ENCODE measurements at regions not wholly inside any gene's neighbourhood (a gene's known extent, or its start where the extent isn't known, plus 50 kb on each side); places are given as distances from the start of the nearest gene placed in this dataset.
"Not testable (repeated sequence)": the region's sequence is repeated elsewhere in the genome, so short reads cannot be mapped to it uniquely, and the experiment has no call there.

DNA sequence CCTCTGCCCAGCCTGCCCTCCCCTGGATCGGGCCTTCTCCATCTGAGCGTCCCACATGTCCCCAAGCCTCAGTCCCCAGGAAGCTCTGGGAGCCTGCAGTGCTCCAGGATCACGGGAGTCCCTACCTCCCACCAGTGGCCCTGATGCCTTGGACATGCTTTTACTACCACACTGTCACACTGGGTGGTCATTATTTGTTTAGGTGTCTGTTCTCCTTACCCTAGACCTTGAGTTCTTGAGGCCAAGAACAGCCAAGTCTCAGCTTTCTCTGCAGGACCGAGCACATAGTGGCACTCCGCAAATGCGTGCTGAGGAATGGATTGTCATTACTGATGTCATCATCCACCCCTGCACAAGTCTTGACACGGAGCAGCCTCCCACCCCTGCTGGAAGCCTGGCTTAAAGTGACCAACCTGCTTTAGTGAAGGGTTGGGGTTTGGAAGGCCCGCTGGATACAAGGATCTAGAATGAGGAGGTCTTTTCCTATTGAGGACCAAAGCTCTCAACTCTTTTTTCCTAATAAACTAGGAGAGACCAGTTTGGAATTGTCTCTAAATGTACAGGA, 132.9 kb upstream of the CRHR1 start:
- no peak for DNase-seq

DNA sequence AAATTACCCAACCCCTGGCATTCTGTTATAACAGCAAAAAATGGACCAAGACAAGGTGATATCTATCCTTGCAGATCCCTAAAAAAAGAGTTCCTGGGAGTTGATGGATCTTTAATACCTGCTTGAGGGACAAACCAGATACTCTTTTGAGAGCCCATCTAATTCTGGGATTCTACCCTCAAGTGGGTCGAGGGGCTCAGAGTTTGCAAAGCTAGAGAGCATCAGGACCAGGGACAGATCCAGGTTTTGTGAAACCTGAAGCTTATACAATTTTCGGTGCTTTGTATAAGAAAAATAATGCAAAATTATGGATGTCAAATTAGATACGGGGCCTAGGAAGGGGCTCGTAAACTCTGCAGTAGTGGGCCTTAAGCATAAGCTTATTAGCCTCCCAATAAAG, 130.5 kb upstream of the CRHR1 start:
- DNase-seq: no peak

DNA sequence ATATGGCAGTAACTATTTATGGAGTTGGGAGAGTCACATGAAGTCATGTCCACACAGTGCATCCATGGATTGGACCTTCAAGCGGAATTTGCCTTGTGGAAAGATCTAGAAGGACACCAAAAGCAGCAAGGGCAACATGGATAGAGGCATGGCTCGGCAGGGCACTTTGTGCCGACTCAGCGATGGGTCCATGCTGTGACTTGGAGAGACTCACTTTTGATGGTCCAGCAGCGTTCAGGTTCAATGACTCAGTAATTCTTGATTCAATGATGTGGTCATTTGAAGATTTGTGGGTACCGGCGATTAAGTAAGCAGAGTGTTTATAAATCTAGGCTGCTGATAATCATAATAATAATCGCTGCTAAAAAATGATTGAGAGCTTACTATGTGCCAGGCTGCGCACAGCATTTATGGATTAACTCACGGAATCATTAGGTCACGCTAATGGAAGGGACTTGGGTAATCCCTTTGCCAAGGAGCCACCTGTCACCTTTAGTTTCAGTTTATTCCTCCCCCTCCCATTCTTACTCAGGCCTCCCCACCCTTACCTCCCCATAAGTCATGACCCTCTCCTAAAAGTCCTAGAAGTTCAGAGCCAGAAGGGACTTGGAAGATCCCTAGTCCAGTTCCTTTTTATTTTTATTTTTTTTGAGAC, 127.5 kb upstream of the CRHR1 start:
- DNase-seq: no peak

DNA sequence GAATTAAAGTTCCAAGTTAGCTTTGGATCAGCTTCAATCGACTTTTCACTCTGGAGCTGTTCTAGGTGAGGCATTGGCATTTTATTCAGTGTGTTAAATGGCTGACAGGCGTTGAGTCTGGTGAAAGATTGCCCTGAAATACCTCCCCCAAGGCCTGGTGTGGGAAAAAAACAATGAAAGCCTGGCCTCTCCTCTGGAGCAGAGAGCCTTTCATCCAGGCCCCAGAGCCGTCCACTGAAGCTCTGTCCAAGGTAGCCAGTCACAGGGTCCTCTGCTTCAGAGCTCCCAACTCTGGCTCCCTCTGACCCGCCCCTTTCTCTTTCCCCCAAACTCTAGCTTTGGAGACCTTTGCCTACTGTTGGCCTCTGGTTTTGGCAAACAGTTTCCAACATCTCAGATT, 123.6 kb upstream of the CRHR1 start:
- no peak for DNase-seq

DNA sequence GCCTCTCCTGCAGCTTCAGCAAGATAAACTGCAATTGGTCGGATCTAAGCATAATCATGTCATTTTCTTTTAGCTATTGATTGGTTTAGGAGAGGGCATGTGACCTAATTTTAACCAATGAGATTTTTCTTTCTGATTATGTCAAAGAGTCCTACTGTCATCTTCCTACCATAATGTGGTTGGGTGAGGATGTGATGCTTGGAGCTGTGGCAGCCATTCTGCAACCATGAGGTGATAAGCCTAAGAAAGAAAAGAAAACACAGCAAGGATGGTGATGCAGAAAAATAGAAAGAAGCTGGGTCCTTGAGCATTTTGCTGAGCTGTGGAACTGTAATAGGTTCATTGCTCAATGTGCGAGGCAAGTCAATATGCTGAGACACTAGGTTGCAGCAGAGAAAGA, 121.7 kb upstream of the CRHR1 start:
- no peak for DNase-seq

DNA sequence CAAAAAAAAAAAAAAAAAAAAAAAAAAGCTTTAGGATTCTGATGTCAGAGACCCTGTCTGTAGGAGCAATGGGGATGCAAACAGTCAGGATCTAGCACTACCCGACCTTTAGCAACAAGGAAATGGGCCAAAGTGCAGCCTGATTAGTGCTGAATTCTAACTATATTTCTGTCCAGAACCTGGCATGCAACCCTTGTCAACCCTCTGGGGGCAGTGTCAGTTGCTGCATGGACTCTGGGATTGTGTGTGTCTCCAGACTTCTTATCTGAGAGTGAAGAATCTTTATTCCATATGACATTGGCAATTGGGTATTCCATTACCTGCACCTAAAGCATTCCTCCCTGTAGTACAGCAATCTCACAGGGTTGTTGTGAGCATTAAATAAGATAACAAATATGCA, 120.3 kb upstream of the CRHR1 start:
- no peak for DNase-seq

DNA sequence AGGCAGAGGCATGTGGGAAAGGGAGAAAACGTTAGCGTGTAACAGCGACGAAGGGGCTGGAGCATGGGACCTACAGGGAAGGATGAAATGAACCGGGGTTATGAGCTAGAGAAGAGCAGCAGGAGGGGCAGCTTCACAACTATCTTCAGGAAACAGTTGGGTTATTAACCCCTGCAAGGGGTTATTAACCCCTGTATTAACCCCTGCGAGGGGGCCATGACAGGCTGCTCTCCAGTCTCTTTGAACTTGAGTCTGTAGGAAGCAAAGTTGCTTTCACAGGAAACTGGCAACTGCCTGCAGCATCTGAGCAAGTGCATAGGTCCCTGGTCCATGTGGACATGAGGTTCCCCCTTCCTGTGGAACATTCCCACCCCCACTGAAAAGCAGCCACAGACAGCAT, 119.2 kb upstream of the CRHR1 start:
- no peak for DNase-seq

DNA sequence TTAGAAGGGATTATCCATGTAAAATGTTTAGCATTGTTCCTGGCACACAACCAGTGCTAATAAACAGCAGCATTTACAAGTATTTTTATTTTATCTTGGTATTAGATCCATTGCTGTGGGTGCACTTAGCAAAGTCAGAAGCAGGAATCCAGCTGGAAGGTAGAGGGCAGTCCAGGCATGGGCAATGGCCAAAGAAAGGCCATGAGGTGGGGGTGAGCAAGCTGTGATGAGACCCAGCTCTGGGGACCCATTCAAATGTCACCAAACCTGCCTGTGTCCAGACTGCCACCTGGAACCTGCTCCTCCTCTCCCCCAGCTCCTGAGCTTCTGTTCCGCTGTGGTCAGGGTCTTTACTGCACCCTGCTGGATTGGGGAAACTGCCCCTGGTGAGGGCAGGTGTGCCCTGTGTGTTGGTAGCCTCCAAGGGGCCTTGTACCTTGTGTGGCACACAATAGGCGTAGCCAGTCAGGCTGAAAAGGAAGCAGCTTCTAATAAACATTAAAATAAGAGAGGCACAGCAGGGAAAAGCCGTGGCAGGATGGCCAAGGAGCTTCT, 118.0 kb upstream of the CRHR1 start:
- no peak for DNase-seq

DNA sequence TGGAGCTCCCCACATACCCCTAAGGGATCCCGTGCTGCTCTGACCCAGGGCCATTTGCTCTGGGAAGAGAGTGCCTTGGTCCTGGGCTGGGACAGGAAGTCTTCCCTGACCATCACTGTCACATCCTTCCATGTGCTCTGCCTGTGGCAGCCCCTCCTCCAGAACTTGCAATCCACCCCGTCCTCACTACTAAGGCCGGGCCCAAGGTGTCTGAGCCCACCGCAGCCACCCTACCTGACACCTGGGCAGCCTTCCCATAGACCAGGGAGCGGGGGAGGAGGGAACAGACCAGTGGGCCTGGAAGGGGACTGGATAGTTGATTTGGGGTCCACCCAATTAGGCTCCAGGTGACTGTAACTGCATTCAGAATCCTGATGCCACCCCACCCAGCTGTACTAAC, 117.5 kb upstream of the CRHR1 start:
- no peak for DNase-seq

DNA sequence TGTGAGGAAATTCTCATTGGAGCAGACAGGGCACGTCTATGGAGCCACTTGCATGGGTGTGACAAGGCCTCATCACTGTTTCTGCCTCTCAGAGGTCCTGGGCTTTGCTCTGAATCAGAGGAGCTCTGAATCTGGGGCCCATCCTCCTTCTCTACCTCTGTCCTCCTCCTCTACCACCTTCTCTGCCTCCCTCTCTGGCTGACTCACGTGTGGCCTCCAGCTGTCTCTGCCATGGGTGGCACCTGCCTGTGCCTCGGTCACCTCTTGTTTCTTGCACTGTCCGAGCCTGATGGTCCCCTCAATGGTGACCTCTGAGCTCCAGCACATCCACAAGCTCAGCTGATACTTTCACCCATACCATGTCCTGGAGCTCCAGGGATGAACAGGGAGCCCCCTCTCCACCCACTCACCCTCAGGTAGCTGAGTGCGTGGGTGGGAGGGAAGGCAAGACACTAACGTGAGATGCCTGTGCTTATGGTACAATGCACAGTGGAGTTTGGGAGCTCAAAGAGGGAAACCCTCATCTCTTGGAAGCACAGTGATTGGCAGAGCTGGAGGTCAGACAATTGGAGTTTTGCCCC, 116.4 kb upstream of the CRHR1 start:
- no peak for DNase-seq

DNA sequence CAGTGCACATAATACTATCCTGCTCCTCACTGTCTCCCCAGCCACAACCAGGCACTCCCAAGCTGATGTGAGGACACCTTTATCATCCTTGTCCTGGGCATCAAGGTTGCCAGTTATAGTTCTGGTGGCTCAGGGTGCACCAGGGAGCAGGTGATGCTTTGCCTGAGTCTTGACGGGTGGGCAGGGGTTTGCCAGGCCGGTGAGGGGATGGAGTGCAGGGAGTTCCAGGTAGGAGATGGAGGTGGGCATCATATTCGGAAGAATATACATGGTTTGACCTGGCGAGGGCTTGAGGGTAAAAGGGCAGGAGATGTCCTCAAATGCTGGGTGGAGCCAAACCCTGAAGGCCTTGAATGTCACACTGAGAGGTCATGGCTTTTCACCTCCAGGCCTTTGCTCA, 115.8 kb upstream of the CRHR1 start:
- DNase-seq: no peak

DNA sequence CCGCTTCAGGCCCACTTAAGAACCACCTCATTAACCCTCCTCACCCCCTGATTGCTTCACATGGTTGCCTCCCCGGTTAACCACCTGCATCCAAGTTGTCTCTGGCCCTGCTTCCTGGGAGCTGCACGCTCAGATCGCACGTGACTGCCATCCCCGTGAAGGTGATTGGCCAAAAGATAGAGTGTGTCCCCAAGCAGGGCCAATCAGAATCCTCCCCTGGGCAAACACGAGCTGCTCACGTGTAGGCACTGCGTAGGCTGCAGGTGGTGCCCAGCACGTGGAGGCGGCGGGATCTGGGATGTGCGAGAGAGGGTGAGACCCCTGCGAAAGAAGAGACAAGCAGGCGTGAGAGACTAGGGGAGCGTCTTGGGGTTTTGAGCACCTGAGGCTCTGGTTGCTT, 111.8 kb upstream of the CRHR1 start:
- DNase-seq: no peak

DNA sequence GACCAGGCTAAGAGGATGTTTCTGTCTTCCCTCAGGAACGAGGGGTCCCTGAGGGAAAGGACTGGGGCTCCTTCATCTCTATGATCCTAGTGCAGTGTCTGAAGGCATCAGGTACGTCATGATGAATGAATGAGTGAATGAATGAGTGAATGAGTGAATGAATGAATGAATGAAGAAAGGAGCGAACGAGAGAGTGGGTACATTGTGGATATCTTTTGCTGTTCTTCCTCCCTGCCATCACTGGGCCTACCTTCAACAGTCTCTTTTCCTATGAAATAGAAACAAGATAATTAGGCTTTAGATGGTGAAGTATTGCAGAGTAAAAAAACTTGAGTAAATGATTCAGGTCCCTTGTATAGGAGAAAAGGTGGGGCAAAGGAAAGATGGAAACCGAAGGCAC, 111.3 kb upstream of the CRHR1 start:
- DNase-seq: no peak

DNA sequence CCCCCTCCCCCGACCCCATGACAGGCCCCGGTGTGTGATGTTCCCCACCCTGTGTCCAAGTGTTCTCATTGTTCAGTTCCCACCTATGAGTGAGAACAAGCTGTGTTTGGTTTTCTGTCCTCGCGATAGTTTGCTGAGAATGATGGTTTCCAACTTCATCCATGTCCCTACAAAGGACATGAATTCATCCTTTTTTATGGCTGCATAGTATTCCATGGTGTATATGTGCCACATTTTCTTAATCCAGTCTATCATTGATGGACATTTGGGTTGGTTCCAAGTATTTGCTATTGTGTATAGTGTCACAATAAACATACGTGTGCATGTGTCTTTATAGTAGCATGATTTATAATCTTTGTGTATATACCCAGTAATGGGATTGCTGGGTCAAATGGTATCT, 110.4 kb upstream of the CRHR1 start:
- not testable (repeated sequence) for DNase-seq

DNA sequence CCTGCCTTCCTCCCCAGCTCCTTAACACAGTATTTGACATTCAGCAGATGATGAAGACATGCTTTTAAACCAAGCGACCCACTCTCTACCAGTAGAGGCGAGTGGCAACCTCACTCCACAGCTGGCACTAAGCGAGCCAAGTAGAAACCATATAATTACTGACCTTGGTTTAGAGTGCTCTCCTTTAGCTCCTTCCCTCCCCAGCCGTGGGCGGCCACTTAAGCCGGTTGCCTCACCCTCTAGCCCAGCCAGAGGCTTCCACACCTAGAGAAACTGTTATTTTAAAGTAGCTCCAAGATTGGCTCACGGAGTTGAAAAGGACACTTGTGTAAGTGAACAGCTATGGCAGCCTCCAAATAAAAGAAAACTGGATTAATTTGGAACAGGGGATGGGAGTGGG, 109.1 kb upstream of the CRHR1 start:
- DNase-seq: no peak

DNA sequence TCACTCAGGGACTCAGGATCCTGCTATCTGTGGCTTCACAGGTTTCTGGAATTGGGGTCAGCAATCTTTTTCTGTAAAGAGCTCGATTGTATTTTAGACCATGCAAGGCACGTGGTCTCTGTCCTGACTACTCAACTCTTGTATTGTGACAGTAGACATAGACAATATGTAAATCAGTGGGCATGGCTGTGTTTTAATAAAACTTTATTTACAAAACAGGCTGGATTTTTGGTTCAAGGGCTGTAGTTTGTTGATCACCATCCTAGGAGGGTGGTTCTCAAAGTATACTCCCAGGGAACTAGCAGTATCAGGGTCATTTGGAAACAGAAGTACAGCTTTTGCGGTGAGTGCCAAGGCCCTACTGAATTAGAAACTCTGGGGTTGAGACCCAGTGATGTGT, 108.2 kb upstream of the CRHR1 start:
- no peak for DNase-seq

DNA sequence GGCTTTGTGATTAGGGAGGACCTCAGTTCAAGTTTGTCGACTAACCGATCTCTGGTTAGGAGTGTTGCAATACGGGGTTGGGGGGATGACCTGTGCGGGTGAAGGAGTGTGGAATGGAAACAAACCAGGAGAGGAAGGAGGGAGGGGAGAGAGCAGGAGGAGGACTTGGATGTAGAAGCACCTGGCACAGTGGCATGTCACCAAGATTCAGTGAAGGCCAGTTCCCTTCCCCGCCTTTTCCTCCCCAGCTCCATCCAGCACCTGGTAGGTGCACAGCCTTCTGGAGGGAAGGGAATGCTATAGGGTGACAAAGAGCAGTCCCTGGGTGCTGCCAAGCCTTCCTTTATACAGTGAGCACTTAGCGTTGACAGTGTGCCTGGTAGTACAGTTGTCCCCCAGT, 107.4 kb upstream of the CRHR1 start:
- no peak for DNase-seq

DNA sequence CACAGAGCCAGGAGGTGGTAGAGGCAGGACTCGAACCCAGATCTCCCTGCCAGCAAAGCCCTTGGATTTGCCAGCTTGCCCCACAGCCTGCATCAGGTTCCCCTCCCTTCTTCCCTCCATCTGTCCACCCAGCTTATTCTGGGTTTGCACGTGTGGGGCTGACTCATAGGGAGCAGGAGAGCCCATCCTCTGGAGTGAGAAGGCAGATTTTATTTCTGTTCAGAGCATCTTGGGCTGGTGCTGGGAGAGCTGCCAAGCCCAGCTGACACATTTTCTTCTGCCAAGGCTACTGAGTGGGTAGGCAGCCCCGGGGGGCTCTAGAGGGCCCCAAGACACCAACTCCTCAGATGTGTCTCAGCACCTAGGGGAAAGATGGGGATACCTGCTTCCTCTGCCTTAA, 106.3 kb upstream of the CRHR1 start:
- DNase-seq: no peak

DNA sequence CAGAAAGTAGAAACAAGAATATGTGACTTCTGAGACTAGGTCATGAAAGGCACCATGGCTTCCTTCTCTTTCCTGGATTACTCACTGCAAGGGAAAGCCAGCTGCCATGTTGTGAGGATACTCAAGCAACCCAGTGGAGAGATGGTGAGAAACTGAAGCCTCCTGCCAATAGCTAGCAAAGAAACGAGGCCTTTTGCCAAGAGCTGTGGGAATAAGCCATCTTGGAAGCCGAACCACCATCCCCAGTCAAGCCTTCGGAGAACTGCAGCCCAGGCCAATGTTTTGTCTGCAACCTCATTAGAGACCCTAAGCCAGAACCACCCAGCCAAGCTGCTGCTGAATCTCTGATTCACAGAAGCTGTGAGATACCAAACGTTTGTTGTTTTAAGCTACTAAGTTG, 104.7 kb upstream of the CRHR1 start:
- no peak for DNase-seq

DNA sequence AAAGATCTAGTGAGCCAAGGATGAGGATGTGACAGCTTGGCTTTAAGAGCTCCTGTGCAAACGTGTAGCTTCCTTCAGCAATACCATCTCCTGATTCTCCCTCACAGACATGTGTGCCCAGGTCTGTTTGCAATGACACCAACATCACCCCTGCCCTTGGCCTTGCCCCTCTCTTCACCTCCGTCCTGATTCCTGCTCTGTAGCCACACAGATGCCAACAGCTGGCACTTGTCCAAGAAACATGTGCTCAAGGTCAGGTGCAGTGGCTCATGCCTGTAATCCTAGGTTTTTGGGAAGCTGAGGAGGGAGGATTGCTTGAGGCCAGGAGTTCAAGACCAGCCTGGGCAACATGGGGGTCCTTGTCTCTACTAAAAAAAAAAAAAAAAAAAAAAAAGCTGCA, 103.8 kb upstream of the CRHR1 start:
- no peak for DNase-seq

DNA sequence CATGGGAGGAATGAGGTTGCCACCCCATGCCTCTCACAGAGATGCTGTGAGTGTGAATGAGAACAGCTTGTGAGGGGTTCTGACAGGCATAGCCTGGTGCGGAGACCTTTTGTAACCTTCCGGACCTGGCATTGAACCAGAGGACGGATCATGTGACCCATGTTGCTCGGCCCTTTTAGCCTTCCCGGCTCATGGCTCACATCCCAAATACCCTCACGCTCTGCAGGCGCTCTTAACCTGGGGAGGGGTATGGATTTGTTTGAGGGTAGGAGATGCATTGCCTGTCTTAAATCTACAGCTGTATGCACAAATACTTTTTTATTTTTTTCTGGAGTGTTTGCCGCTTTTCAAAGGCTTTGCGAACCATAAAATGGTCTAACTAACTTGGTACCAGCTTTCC, 102.4 kb upstream of the CRHR1 start:
- DNase-seq: no peak

DNA sequence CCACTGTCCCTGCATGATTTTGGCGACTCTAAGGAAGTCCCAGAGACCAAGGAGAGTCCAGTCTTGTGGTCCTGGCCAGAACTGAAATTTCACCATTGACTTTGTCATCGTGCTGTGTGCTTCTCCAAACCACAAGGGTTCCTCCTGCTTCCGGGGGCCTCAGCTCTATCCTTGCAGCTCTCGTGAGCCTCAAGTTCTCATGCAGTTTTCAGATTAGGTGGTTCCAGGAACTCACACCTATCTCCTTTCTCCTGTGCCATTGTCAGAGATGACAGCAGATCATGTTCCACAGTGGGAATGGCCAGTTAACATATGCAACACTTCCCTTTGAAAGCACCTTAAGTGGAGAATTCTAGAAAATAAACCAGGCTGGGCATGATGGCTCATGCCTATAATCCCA, 97.9 kb upstream of the CRHR1 start:
- no peak for DNase-seq

DNA sequence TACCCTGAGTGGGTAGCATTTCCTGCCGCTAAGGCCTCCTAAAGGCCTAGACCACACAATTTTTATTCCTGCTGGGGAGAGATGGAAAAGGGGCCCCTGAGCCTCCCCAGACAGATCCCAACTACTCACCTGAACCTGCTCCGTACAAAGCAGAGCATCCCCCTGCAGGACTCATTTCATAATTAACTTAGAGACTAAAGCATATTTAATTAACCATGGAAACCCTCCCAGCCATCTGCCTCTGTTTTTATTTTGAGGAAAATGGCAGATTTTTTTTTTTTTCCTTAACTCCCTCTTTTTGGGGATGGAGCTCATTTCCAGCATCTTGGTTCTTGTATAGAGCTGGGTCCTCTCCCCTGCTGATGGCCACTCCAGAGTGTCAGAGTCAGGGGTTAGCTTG, 96.5 kb upstream of the CRHR1 start:
- DNase-seq: no peak

DNA sequence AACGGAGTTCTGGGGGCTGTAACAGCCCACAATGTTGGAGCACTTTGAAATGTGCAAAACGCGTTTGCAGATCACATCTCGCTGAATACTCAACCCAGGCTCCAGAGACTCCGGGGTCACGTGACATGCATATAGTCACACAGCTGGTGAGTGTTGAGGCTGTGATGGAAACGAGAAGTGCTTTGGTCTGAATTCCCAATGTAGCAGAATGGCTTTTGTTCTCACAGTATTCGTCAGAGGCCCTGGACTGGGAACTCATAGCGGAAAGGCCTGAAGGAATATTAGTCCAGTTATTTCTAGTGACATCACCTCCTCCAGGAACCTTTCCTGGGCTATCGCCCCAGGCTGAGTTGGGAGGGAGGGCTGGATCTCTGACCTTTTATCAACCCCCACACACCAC, 95.8 kb upstream of the CRHR1 start:
- DNase-seq: no peak

DNA sequence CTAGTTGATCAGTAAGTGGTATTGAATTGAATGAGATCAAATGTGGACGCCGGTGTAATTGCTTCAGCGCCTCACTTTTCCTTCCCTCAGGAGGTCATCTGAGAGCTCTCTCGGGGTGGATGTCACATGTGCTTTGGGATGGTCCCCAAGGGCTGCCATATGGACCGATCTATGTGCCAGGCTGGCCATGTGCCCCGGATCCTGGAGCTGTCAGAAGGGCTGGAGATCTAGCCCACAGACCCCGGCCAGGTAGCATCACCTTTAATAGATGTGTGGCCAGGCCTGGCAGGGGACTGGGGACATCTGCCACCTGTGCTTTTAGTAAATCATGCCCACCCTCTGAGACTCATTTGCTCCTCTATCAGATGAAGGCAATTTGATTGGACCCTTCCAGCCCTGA, 95.3 kb upstream of the CRHR1 start:
- no peak for DNase-seq
